ENCODE measurements at regions not wholly inside any gene's neighbourhood (a gene's known extent, or its start where the extent isn't known, plus 50 kb on each side); places are given as distances from the start of the nearest gene placed in this dataset.

DNA sequence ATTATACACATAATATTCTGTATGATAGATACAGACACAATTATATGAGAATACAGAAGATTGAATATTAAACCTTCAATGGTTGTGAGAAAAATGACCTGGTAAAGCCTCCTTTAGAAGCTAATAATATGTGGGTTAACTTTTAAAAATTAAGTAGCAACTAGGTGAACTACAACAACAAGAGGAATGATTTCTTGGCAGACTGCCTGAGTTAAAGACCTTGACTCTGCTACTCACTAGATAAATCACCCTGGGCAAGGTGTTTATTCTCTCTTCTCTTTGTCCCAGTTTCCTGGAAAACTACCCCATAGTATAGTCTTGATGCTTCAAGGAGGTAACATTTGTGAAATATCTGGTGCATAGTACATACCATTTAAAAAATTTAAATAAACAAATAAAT, 519.6 kb upstream of the TENM4 start:
- TF ChIP-seq EZH2 (IDR thresholded peaks at IDR 0.05) (no peak), CTCF (IDR thresholded peaks at IDR 0.05) (no peak), EZH2phosphoT487 (IDR thresholded peaks at IDR 0.05) (no peak)

Measured in neural progenitor cell (in vitro differentiated cells).